HEK293 (cell line): ENCODE measurements at regions not wholly inside any gene's neighbourhood (a gene's known extent, or its start where the extent isn't known, plus 50 kb on each side); places are given as distances from the start of the nearest gene placed in this dataset.

Source experiments
- CTCF ChIA-PET: fragments of 350-600 bp; formaldehyde crosslinking; extraction: SDS; loops from one replicate; lab custom pipeline; 2021; ENCODE audit warnings: antibody characterized with exemption; lab: Yijun Ruan, JAX
- POLR2A ChIA-PET: fragments of 300-600 bp; formaldehyde crosslinking; extraction: SDS; loops from one replicate; lab custom pipeline; 2020; ENCODE audit warnings: antibody characterized with exemption, inconsistent platforms; lab: Yijun Ruan, JAX
- H3K27ac ChIP-seq: fragments of 200-500 bp; sonication (Bioruptor generic); 2 replicates; pipeline ENCODE4 v1.5.1; 2014; ENCODE audit warnings: low read depth, low read length, control low read depth, inconsistent platforms; ENCODE audit errors: extremely low read depth
- H3K36me3 ChIP-seq, 2 experiments: fragments of 200-500 bp in 1 of 2; sonication (Bioruptor generic) in 1 of 2; 1 replicate in 1 of 2; 2 replicates in 1 of 2; pipeline ENCODE4 v1.5.1; 2014 to 2017; ENCODE audit warnings: inconsistent platforms in 2 of 2, low read length in 2 of 2; ENCODE audit not compliant: control insufficient read depth in 2 of 2, insufficient read depth in 1 of 2
- H3K4me1 ChIP-seq: fragments of 200-500 bp; sonication (Bioruptor generic); 2 replicates; pipeline ENCODE4 v1.5.1; 2014; ENCODE audit warnings: mild to moderate bottlenecking, low read length, inconsistent platforms; ENCODE audit not compliant: control insufficient read depth, insufficient read depth
- H3K4me3 ChIP-seq: 2 replicates; pipeline ENCODE4 v1.5.1; 2011; ENCODE audit warnings: low read depth, mild to moderate bottlenecking, control low read depth, low read length, moderate library complexity
- H3K9me3 ChIP-seq: fragments of 200-500 bp; sonication (Bioruptor generic); 2 replicates; pipeline ENCODE4 v1.5.1; 2014; ENCODE audit warnings: low read depth, low read length, inconsistent platforms; ENCODE audit not compliant: control insufficient read depth, insufficient read depth
- GLI2 ChIP-seq: fragments of 450-650 bp; formaldehyde crosslinking; IDR thresholded peaks from 2 replicates; pipeline ENCODE4; 2017; ENCODE audit warnings: missing biosample characterization, missing genetic modification characterization, low read depth, borderline replicate concordance
- GLI4 ChIP-seq: fragments of 450-650 bp; formaldehyde crosslinking; IDR thresholded peaks from 2 replicates; pipeline ENCODE4 v1.5.1; 2016; ENCODE audit warnings: missing biosample characterization, missing genetic modification characterization
- HOXA7 ChIP-seq: sonication (generic); formaldehyde crosslinking; IDR thresholded peaks from 2 replicates; pipeline ENCODE4 v1.8.1; 2022; ENCODE audit warnings: missing genetic modification reagents, borderline replicate concordance
- MZF1 ChIP-seq: fragments of 450-650 bp; formaldehyde crosslinking; IDR thresholded peaks from 2 replicates; pipeline ENCODE4 v1.5.1; 2017; ENCODE audit warnings: missing biosample characterization, missing genetic modification characterization, borderline replicate concordance
- ZBTB17 ChIP-seq: fragments of 450-650 bp; formaldehyde crosslinking; IDR thresholded peaks from 2 replicates; pipeline ENCODE4 v1.5.1; 2016; ENCODE audit warnings: missing biosample characterization, missing genetic modification characterization
- ZBTB44 ChIP-seq: fragments of 450-650 bp; IDR thresholded peaks from 2 replicates; pipeline ENCODE4 v1.5.1; 2018; ENCODE audit warnings: missing biosample characterization, mild to moderate bottlenecking, missing genetic modification characterization
- ZIC2 ChIP-seq: fragments of 450-650 bp; formaldehyde crosslinking; IDR thresholded peaks from 2 replicates; pipeline ENCODE4 v1.5.1; 2016; ENCODE audit warnings: missing biosample characterization, missing genetic modification characterization
- ZNF10 ChIP-seq: fragments of 450-650 bp; formaldehyde crosslinking; IDR thresholded peaks from 2 replicates; pipeline ENCODE4 v1.5.1; 2017; ENCODE audit warnings: missing biosample characterization, missing genetic modification characterization
- ZNF140 ChIP-seq: fragments of 450-650 bp; formaldehyde crosslinking; IDR thresholded peaks from 2 replicates; pipeline ENCODE4 v1.5.1; 2016; ENCODE audit warnings: missing biosample characterization, missing genetic modification characterization
- ZNF155 ChIP-seq: fragments of 450-650 bp; formaldehyde crosslinking; IDR thresholded peaks from 2 replicates; pipeline ENCODE4 v1.5.1; 2016; ENCODE audit warnings: missing biosample characterization, missing genetic modification characterization
- ZNF157 ChIP-seq: fragments of 450-650 bp; formaldehyde crosslinking; IDR thresholded peaks from 2 replicates; pipeline ENCODE4 v1.5.1; 2016; ENCODE audit warnings: missing biosample characterization, missing genetic modification characterization
- ZNF184 ChIP-seq: fragments of 450-650 bp; IDR thresholded peaks from 2 replicates; pipeline ENCODE4 v1.5.1; 2018; ENCODE audit warnings: missing biosample characterization, mild to moderate bottlenecking, missing genetic modification characterization
- ZNF2 ChIP-seq: fragments of 450-650 bp; formaldehyde crosslinking; IDR thresholded peaks from 2 replicates; pipeline ENCODE4 v1.5.1; 2016; ENCODE audit warnings: missing biosample characterization, missing genetic modification characterization
- ZNF311 ChIP-seq: fragments of 450-650 bp; formaldehyde crosslinking; IDR thresholded peaks from 2 replicates; pipeline ENCODE4 v1.5.1; 2017; ENCODE audit warnings: missing biosample characterization, missing genetic modification characterization, borderline replicate concordance
- ZNF404 ChIP-seq: fragments of 450-650 bp; formaldehyde crosslinking; IDR thresholded peaks from 2 replicates; pipeline ENCODE4 v1.5.1; 2017; ENCODE audit warnings: missing biosample characterization, missing genetic modification characterization
- ZNF433 ChIP-seq: fragments of 450-650 bp; formaldehyde crosslinking; IDR thresholded peaks from 2 replicates; pipeline ENCODE4 v1.5.1; 2016; ENCODE audit warnings: missing biosample characterization, missing genetic modification characterization, low read depth
- ZNF521 ChIP-seq: fragments of 450-650 bp; formaldehyde crosslinking; IDR thresholded peaks from 2 replicates; pipeline ENCODE4 v1.5.1; 2017; ENCODE audit warnings: missing biosample characterization, mild to moderate bottlenecking, missing genetic modification characterization
- ZNF585B ChIP-seq: fragments of 450-650 bp; formaldehyde crosslinking; IDR thresholded peaks from 2 replicates; pipeline ENCODE4 v1.5.1; 2016; ENCODE audit warnings: missing biosample characterization, missing genetic modification characterization
- ZNF596 ChIP-seq: fragments of 450-650 bp; IDR thresholded peaks from 2 replicates; pipeline ENCODE4 v1.5.0; 2018; ENCODE audit warnings: missing biosample characterization, mild to moderate bottlenecking, missing genetic modification characterization, moderate library complexity
- ZNF639 ChIP-seq: fragments of 450-650 bp; formaldehyde crosslinking; IDR thresholded peaks from 2 replicates; pipeline ENCODE4 v1.5.1; 2016; ENCODE audit warnings: missing biosample characterization, missing genetic modification characterization
- ZNF660 ChIP-seq: fragments of 450-650 bp; IDR thresholded peaks from 2 replicates; pipeline ENCODE4 v1.5.1; 2018; ENCODE audit warnings: missing biosample characterization, mild to moderate bottlenecking, missing genetic modification characterization
- ZNF747 ChIP-seq: fragments of 450-650 bp; formaldehyde crosslinking; IDR thresholded peaks from 2 replicates; pipeline ENCODE4 v1.5.1; 2016; ENCODE audit warnings: missing biosample characterization, missing genetic modification characterization
- TF ChIP-seq, protein P1 (sequence below): fragments of 450-650 bp; formaldehyde crosslinking; IDR thresholded peaks from 2 replicates; pipeline ENCODE4 v1.5.1; 2016; ENCODE audit warnings: missing biosample characterization, missing genetic modification characterization
- TF ChIP-seq, protein P2 (sequence below): fragments of 450-650 bp; formaldehyde crosslinking; IDR thresholded peaks from 2 replicates; pipeline ENCODE4 v1.5.0; 2017; ENCODE audit warnings: missing biosample characterization, missing genetic modification characterization, borderline replicate concordance

GRCh38 chr22:27603111-27603799 is 198.3 kb downstream of the MN1 start (continued):
- TF ChIP-seq ZNF521 (tag by site-specific recombination) (no peak), ZBTB17 (tag by site-specific recombination) (no peak), ZNF639 (tag by site-specific recombination) (no peak), ZNF157 (tag by site-specific recombination) (no peak), ZNF585B (tag by site-specific recombination) (no peak), ZIC2 (tag by site-specific recombination) (no peak), GLI2 (tag by site-specific recombination) (no peak)
- TF ChIP-seq, protein P1, sequence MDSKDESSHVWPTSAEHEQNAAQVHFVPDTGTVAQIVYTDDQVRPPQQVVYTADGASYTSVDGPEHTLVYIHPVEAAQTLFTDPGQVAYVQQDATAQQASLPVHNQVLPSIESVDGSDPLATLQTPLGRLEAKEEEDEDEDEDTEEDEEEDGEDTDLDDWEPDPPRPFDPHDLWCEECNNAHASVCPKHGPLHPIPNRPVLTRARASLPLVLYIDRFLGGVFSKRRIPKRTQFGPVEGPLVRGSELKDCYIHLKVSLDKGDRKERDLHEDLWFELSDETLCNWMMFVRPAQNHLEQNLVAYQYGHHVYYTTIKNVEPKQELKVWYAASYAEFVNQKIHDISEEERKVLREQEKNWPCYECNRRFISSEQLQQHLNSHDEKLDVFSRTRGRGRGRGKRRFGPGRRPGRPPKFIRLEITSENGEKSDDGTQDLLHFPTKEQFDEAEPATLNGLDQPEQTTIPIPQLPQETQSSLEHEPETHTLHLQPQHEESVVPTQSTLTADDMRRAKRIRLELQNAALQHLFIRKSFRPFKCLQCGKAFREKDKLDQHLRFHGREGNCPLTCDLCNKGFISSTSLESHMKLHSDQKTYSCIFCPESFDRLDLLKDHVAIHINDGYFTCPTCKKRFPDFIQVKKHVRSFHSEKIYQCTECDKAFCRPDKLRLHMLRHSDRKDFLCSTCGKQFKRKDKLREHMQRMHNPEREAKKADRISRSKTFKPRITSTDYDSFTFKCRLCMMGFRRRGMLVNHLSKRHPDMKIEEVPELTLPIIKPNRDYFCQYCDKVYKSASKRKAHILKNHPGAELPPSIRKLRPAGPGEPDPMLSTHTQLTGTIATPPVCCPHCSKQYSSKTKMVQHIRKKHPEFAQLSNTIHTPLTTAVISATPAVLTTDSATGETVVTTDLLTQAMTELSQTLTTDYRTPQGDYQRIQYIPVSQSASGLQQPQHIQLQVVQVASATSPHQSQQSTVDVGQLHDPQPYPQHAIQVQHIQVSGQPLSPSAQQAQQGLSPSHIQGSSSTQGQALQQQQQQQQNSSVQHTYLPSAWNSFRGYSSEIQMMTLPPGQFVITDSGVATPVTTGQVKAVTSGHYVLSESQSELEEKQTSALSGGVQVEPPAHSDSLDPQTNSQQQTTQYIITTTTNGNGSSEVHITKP, result no peak

DNA sequence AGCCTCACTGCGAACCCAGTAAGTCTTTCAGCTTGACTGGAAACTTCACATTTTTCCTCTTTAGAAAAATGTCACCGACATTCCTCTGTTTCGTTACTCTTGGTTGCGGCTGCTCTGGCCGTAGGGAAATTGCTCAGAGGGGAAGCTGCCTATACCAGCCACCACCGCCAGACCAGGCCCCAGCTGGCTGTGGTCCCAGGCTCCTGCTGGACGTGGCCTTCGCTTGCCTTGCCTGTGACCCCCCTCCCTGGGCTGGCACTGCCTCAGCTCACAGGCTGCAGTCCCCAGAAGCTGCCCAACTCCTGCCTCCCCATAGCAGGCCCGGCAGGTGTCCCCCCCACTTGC is 197.8 kb downstream of the MN1 start:
- CTCF ChIA-PET, result interaction anchor here (0.6 kb wide), 2 partner anchors 99 to 147 kb away, joined by 3 read pairs; no protein-coding TSS in a partner anchor
- Histone ChIP-seq H3K4me1 (no peaks in the 10 kb centered on the region), H3K27ac (no peak overlapping the region), H3K9me3 (no peaks in the 10 kb centered on the region), H3K36me3 (no peaks in the 10 kb centered on the region), H3K4me3 (no peak overlapping the region)
- TF ChIP-seq ZNF433 (tag by site-specific recombination), result no peak
- no peak for TF ChIP-seq ZNF404
- TF ChIP-seq GLI4 (tag by site-specific recombination), result no peak
- no peak for TF ChIP-seq ZNF747 (tag by site-specific recombination)
- no peak for TF ChIP-seq ZNF2 (tag by site-specific recombination)
- TF ChIP-seq, protein P2, sequence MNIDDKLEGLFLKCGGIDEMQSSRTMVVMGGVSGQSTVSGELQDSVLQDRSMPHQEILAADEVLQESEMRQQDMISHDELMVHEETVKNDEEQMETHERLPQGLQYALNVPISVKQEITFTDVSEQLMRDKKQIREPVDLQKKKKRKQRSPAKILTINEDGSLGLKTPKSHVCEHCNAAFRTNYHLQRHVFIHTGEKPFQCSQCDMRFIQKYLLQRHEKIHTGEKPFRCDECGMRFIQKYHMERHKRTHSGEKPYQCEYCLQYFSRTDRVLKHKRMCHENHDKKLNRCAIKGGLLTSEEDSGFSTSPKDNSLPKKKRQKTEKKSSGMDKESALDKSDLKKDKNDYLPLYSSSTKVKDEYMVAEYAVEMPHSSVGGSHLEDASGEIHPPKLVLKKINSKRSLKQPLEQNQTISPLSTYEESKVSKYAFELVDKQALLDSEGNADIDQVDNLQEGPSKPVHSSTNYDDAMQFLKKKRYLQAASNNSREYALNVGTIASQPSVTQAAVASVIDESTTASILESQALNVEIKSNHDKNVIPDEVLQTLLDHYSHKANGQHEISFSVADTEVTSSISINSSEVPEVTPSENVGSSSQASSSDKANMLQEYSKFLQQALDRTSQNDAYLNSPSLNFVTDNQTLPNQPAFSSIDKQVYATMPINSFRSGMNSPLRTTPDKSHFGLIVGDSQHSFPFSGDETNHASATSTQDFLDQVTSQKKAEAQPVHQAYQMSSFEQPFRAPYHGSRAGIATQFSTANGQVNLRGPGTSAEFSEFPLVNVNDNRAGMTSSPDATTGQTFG (tag by site-specific recombination), result no peak
- no peak for TF ChIP-seq ZNF10 (tag by site-specific recombination)
- no peak for TF ChIP-seq ZNF596 (tag by site-specific recombination)
- TF ChIP-seq ZNF155 (tag by site-specific recombination), result no peak
- TF ChIP-seq ZNF140 (tag by site-specific recombination), result no peak
- TF ChIP-seq ZBTB44 (tag by site-specific recombination), result no peak
- TF ChIP-seq MZF1 (tag by site-specific recombination), result no peak
- TF ChIP-seq ZNF184 (tag by site-specific recombination), result no peak
- no peak for TF ChIP-seq ZNF660
- TF ChIP-seq HOXA7 (CRISPR knock-in tag), result no peak
- no peak for TF ChIP-seq ZNF311
- POLR2A ChIA-PET, result no interaction called here
